KMS-11 (cell line): ENCODE measurements at regions not wholly inside any gene's neighbourhood (a gene's known extent, or its start where the extent isn't known, plus 50 kb on each side); places are given as distances from the start of the nearest gene placed in this dataset.

Source experiments
- H2AFZ ChIP-seq: fragments of 200-600 bp; sonication (generic); 2 replicates; pipeline ENCODE4 v1.6.1; 2016; ENCODE audit warnings: antibody characterized with exemption, mixed run types, low read depth
- H3K27ac ChIP-seq: fragments of 200-600 bp; sonication (generic); 2 replicates; pipeline ENCODE4 v1.6.1; 2016; ENCODE audit warnings: mild to moderate bottlenecking, mixed run types
- H3K27me3 ChIP-seq: fragments of 200-600 bp; sonication (generic); 2 replicates; pipeline ENCODE4 v1.6.1; 2017; ENCODE audit warnings: mild to moderate bottlenecking, low read depth, mixed run types, moderate library complexity; ENCODE audit not compliant: insufficient read depth
- H3K36me3 ChIP-seq: fragments of 200-600 bp; sonication (generic); 2 replicates; pipeline ENCODE4 v1.6.1; 2017; ENCODE audit warnings: mild to moderate bottlenecking, mixed run types; ENCODE audit not compliant: insufficient read depth
- H3K4me1 ChIP-seq: fragments of 200-600 bp; sonication (generic); 2 replicates; pipeline ENCODE4 v1.6.1; 2016; ENCODE audit warnings: mild to moderate bottlenecking, low read depth, mixed run types; ENCODE audit not compliant: poor library complexity, severe bottlenecking
- H3K4me2 ChIP-seq: fragments of 200-600 bp; sonication (generic); 2 replicates; pipeline ENCODE4 v1.7.0; 2016; ENCODE audit warnings: mild to moderate bottlenecking, mixed run types
- H3K4me3 ChIP-seq: fragments of 200-600 bp; sonication (generic); IDR thresholded peaks from 2 replicates; pipeline ENCODE4 v1.6.1; 2017; ENCODE audit warnings: low read depth, low read length, mixed read lengths; ENCODE audit not compliant: insufficient read depth
- H3K79me2 ChIP-seq: fragments of 200-600 bp; sonication (generic); 2 replicates; pipeline ENCODE4 v1.6.1; 2016; ENCODE audit warnings: low read depth, mixed run types; ENCODE audit not compliant: insufficient read depth
- H3K9ac ChIP-seq: fragments of 200-600 bp; sonication (generic); 2 replicates; pipeline ENCODE4 v1.6.1; 2016; ENCODE audit warnings: mild to moderate bottlenecking, mixed run types
- H4K20me1 ChIP-seq: fragments of 200-600 bp; sonication (generic); 2 replicates; pipeline ENCODE4 v1.6.1; 2016; ENCODE audit warnings: mild to moderate bottlenecking, mixed run types; ENCODE audit not compliant: insufficient read depth
- CTCF ChIP-seq: fragments of 200-600 bp; sonication (generic); conservative IDR thresholded peaks from 2 replicates; pipeline ENCODE4 v1.6.1; 2017; ENCODE audit warnings: low read depth, mild to moderate bottlenecking, antibody characterized with exemption, low read length, moderate library complexity, mixed read lengths

DNA sequence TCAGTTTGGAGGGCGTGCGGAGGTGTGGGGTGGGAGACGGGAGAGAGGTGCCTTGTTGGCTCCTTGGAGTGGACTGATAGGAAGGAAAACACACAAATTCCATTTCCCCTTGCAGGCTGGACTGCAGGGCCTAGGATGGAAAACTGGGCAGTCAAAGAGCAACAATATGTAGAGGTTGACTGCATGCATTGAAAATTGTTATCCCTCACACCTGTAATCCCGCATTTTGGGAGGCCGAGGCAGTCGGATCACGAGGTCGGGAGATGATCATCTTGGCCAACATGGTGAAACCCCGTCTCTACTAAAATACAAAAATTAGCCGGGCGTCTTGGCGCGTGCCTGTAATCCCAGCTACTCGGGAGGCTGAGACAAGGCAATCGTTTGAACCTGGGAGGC, 128.2 kb downstream of the PPIAL4G start:
- TF ChIP-seq CTCF: no peak
- no peak overlapping the region for H3K4me2 ChIP-seq
- H2AFZ ChIP-seq: no peak overlapping the region
- H4K20me1 ChIP-seq: no peaks in the 10 kb centered on the region
- H3K27me3 ChIP-seq: no peaks in the 10 kb centered on the region
- H3K4me1 ChIP-seq: no peaks in the 10 kb centered on the region
- H3K36me3 ChIP-seq: no peaks in the 10 kb centered on the region
- H3K27ac ChIP-seq: no peak overlapping the region
- no peak overlapping the region for H3K4me3 ChIP-seq
- no peaks in the 10 kb centered on the region for H3K79me2 ChIP-seq
- H3K9ac ChIP-seq: no peak overlapping the region

- Histone ChIP-seq H3K9ac (no peak overlapping the region), H2AFZ (no peak overlapping the region), H3K79me2 (no peaks in the 10 kb centered on the region), H3K27ac (no peak overlapping the region), H3K36me3 (no peaks in the 10 kb centered on the region), H4K20me1 (no peaks in the 10 kb centered on the region), H3K4me1 (no peaks in the 10 kb centered on the region), H3K4me3 (no peak overlapping the region), H3K4me2 (no peak overlapping the region), H3K27me3 (no peaks in the 10 kb centered on the region)
- TF ChIP-seq CTCF: no peak
Observed at GRCh38 chr1:148354284-148354912, 128.7 kb downstream of the PPIAL4G start.

DNA sequence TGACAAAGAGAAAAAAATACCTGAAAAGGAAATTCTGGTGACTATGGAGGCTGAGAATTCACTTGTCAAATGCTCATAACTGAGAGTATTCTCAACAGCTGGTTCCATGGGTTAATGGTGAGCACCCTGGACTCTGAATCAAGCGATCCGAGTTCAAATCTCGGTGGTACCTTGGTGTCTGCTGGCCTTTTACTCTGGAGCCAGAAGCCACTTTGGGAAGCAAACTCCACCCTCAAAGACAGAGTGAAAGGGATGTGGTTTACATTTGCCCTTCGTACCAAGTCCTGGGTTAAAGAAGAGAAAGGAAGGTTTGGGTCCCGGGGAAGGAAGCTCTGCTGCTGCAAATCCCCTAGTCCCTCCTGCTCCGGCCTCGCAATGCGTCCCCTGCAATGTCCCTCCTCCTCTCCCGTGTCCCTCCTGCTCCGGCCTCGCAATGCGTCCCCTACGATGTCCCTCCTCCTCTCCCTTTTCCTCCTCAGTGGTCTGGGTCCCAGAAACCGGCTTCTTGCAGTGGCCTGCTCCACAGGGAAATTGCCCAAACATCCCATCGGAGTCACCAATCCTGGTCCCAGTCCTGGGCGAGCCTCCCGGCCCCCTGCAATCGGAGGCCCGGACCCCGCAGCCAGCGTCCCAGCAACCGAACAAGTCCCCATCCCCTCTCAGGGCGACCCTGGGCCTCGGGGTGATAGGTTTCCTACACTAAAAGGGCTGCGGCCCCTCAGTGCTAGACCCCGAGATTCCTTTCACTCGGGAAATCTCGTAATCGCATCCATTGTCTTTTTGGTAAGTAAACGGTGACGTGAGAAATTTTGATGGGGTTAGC, 129.4 kb downstream of the PPIAL4G start:
- H3K27me3 ChIP-seq: no peaks in the 10 kb centered on the region
- no peak overlapping the region for H3K27ac ChIP-seq
- no peak overlapping the region for H3K4me3 ChIP-seq
- H3K36me3 ChIP-seq: no peaks in the 10 kb centered on the region
- TF ChIP-seq CTCF: no peak
- H3K9ac ChIP-seq: no peak overlapping the region
- H3K79me2 ChIP-seq: no peaks in the 10 kb centered on the region
- no peak overlapping the region for H2AFZ ChIP-seq
- no peak overlapping the region for H3K4me2 ChIP-seq
- H3K4me1 ChIP-seq: no peaks in the 10 kb centered on the region
- no peaks in the 10 kb centered on the region for H4K20me1 ChIP-seq

- Histone ChIP-seq H3K4me2 (no peak overlapping the region), H3K27ac (no peak overlapping the region), H3K79me2 (no peaks in the 10 kb centered on the region), H3K4me1 (no peaks in the 10 kb centered on the region), H3K4me3 (no peak overlapping the region), H3K9ac (no peak overlapping the region), H3K27me3 (no peaks in the 10 kb centered on the region), H3K36me3 (no peaks in the 10 kb centered on the region), H4K20me1 (no peaks in the 10 kb centered on the region), H2AFZ (no peak overlapping the region)
- no peak for TF ChIP-seq CTCF
Observed at GRCh38 chr1:148352470-148353053, 130.5 kb downstream of the PPIAL4G start.
